G401 (cell line): ENCODE measurements at regions not wholly inside any gene's neighbourhood (a gene's known extent, or its start where the extent isn't known, plus 50 kb on each side); places are given as distances from the start of the nearest gene placed in this dataset.

Experiments
- DNase-seq: peaks from one replicate; pipeline ENCODE4 v3.0.0-alpha.2; 2015; ENCODE audit warnings: low spot score
- in situ Hi-C: cut with HindIII; loops from 2 replicates; pipeline ENCODE4 v1.10.0; 2016; ENCODE audit warnings: low sequenced_read_pairs, mixed read lengths

DNA sequence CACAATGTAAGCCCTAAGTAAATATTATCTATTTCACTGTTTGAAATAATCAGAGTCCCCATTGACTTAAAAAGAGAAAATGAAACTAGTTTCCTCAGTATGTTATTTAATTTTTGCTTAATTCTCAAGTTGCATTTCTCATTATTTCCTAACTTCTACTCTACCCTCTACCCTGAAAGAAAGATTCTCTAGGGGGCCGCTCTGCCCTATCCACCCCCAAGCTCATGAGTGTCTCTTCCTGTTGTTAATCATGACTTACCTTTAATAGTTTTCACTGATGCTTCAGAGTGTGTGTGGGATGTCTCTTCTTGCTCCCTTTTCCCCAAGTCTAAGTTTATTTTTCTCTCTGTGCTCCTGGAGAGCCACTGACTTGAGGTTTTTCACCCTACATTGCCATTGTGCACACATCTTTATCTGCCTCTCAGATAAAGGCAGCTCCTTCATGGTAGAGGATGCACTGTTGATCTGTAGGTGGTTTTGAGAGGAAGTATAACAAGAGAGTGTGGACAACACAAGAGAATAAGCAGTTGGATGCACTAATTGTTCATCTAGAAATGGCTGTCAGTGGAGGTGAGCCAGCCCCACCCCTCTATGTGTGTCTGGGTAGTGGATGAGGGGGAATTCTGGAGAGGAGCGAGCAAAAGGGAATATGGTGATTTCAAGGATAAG, 261.7 kb downstream of the CHRM3 start:
- in situ Hi-C loops = no loop called here

GRCh38 chr1:239655023-239655422, 268.7 kb downstream of the CHRM3 start:
- no peak for DNase-seq
- in situ Hi-C loops = no loop called here

More for the DNA sequence above, 261.7 kb downstream of the CHRM3 start:
- no peak for DNase-seq

GRCh38 chr1:239657291-239657690, 270.9 kb downstream of the CHRM3 start:
- no peak for DNase-seq
- in situ Hi-C loops = no loop called here

DNA sequence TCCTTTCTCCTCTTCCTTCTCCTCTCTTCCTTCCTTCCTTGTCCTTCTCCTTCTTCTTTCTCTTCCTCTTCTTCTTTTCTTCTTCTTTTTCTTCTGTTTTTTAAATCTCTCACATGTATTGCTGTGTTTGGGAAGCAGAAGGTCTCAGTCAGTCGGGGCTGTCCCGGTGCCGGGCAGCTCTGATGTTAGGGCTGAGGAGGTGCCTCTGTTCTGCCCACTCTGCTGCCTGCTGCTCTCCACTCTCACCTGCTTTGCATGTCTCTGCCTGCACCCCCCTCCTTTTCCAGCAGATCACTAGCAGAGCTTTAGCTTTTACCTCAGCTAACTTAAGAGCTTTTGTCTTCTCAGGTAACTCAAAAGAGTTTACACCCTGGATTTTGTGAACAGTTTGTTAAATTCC, 276.6 kb downstream of the CHRM3 start:
- in situ Hi-C loops = no loop called here
- DNase-seq = no peak

GRCh38 chr1:239672256-239672655, 285.9 kb downstream of the CHRM3 start:
- in situ Hi-C loops = no loop called here
- no peak for DNase-seq

DNA sequence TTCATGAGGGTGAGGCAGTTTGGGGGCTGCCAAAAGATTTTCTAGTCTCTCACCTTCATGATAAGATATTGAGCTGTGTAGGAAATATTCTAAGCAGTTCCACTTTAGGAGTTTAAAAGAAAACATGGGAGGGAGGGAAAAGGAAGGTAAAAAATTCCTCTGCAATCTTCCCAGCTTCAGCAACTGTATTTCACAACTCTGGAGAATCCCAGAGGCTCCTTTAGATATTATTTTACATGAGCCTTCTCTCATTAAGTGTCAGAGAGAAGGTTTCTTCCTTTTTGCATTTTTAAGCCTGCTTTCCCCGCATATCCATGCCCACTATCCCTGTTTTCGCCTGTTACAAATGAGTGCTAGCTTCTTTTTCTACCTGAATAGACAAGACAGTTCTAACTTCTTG, 289.4 kb downstream of the CHRM3 start:
- in situ Hi-C loops = no loop called here
- no peak for DNase-seq

DNA sequence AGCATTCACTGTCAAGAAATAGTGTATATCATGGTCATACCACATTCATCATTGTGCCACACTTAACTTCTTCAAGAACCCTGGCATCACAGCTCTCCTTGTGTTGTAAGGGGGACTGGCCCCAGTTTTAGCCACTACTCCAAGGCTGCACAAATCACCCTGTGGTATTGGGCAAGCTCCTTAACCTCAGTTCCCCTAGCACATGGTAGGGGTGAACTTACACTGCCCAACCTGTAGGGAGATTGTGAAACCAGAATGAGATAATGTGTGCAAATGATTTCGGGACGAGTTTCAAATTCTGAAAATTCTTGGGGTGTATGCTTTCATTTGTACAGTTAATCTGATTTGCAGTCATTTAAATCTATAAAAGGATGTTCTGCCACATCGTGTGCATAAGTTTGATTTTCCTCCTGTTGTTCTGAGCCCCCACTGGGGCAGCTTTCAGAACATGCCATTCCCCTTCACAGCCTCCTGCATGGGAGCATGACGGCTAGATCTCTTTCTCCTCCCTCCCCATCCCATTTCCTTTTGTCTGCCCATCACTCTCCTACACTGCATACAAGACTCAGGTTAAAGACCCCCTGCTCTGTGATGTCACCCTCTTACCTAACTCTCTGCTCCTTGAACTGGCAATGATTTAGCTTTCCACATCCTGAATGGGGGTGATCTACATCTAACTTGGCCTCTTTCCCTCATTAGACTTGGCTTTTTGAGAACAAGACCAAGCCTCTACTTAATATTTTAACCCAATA, 290.3 kb downstream of the CHRM3 start:
- no peak for DNase-seq
- in situ Hi-C loops = no loop called here

DNA sequence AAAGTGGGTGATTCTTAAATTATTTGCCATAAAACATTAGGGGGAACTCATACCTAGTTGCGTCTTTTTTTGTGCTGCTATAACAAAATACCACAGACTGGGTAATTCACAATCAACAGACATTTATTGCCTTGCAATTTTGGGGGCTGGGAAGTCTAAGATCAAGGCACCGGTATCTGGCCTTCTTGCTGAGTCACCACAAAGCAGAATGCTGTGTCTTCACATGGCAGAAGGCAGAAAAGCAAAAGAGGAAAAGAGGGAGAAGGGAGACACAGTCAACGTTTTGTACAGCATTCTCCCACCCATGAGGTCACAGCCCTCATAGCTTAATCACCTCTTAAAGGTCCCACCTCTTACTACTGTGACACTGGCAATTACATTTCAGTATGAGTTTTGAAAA, 291.0 kb downstream of the CHRM3 start:
- DNase-seq = no peak
- in situ Hi-C loops = no loop called here

- no peak for DNase-seq
- in situ Hi-C loops = no loop called here
These were observed 291.8 kb downstream of the CHRM3 start for GRCh38 chr1:239678181-239678580.

GRCh38 chr1:239682046-239682445, 295.7 kb downstream of the CHRM3 start:
- in situ Hi-C loops = no loop called here
- no peak for DNase-seq

GRCh38 chr1:239682960-239683359, 296.6 kb downstream of the CHRM3 start:
- DNase-seq = no peak
- in situ Hi-C loops = no loop called here

- in situ Hi-C loops = no loop called here
- no peak for DNase-seq
These were observed 300.0 kb downstream of the CHRM3 start for GRCh38 chr1:239686386-239686785.

GRCh38 chr1:239696317-239696716, 309.9 kb downstream of the CHRM3 start:
- no peak for DNase-seq
- in situ Hi-C loops = no loop called here

DNA sequence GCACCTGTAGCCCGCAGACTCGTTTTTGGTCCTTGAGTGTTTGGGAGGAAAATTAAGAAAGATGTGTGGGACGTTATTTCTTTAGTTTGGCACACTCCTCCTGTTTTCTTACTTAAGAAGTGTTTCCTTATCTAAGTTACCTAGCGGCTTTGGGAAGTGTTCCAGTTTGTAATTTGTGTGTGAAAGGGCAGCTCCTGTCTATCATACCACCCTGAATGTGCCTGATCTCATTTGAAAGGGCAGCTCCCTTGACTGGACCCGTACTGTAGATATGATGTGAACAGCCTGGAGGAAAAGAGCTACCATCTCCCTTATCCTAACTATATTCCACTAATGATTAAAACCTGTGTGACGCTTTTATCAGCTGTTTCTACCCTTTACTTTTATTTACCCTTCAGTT, 314.3 kb downstream of the CHRM3 start:
- DNase-seq = no peak
- in situ Hi-C loops = no loop called here

DNA sequence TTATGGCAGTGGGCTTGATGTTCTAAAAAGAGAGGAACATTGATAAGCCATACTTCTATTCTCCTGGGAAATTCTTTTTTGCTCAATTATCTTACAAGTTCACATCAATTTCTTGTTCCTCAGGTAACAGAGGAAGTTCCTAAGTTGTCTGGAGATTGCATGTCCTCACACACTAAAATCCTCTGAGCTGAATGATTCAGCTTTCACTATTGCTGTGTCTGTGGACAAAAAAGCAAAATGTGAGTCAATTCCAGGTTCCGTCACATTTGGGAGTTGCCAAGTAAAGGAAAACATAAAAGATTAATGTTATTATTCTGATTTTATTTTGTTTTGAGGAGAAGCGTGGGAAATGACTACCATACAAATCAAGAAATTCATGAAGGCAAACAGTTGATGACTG, 316.7 kb downstream of the CHRM3 start:
- in situ Hi-C loops = no loop called here
- DNase-seq = no peak

GRCh38 chr1:239706245-239706892, 320.0 kb downstream of the CHRM3 start:
- in situ Hi-C loops = no loop called here

GRCh38 chr1:239707615-239708014, 321.2 kb downstream of the CHRM3 start:
- in situ Hi-C loops = no loop called here
- no peak for DNase-seq

More at GRCh38 chr1:239706245-239706892, 320.0 kb downstream of the CHRM3 start:
- DNase-seq = no peak

DNA sequence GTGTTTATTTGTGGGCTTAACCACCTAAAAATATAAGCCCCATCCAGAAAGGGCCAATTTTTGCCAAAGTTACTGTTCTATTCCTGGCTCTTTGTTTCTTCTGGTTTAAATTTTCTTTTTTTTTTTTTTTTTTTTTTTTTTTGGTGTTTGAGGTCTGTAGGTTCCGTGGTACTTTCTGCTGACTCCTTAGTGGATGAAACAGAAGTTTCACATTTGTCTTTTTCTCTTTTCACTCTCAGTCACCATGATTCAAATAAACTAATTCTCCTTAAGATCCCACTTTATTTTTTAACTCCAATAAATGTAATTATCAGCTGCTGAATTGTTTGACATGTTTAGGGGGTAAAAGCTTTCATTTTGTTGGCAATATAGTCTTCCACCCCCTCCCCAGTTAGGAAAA, 322.3 kb downstream of the CHRM3 start:
- in situ Hi-C loops = no loop called here
- DNase-seq = no peak

DNA sequence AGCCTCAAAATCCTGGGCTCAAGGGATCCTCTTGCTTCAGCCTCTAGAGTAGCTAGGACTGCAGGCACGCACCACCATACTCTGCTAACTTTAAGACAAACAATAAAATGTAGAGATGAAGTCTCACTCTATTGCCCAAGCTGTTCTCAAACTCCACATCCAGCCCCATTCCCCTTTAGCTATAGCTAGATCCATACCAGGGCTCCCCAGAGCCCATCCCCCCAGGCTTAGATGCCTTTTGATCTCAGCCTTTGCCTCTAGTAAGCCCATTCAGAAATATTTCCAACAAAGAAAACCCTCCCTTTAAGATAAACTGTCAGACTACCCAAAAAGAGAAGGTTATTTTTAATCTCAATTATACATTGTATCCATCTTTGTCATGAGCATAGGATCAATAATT, 325.4 kb downstream of the CHRM3 start:
- in situ Hi-C loops = no loop called here
- no peak for DNase-seq

DNA sequence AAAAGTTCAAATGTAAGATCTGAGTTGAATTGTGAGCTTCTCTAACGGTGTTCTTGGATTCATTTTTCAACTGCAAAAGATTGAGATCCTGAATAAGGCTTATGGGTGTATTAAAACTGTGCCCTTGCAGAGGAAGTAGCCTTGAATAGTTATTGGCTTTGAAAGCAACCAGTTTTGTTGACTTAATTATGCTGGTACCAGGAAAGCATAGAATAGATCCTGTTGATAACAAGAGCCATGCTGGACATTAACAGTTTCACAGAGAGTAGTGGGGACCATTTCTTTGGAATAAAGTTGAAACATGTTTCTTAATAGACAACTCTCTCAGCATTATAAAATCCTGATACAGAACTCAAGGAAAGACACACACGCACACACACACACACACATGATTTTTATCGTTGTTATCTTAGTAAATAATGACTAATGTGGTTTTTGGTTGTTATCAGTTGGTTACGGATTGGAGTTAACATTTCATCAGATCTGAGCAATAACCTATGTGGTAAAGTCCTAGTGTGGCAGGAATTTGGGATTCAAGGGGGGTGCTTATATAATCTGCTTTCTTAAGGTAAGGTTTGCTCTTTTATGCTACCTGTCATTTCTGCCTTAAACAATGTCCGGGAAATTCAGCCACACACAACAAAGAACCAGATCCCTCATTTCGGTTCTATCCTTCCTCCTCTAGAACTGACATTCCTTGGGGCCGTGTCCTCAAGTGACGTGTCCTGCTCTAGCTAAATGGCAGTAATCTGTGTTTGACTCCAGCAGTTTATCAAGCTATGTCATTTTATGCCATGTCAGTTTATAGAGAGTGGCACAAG, 330.9 kb downstream of the CHRM3 start:
- no peak for DNase-seq
- in situ Hi-C loops = no loop called here
